ENCODE measurements at regions not wholly inside any gene's neighbourhood (a gene's known extent, or its start where the extent isn't known, plus 50 kb on each side); places are given as distances from the start of the nearest gene placed in this dataset.

DNA sequence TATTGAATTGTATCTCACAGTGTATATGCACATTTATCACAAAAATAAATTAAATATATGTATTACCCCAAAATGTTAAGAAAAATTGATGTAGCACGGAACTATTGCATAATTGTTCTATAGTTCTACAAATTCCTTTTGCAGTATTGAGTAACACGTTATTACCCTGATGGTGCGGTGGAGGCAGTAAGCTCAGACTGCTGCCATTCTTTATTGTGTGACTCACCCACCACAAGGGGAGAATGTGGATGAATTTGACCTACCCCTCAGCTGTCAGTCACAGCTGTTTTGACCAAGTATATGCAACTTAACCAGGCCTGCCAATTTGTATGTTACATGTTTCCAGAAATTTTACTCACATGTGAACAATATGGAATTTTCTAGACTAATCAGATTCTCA lies 506.6 kb downstream of the SH3BGRL start:
- Histone ChIP-seq H3K9me3 (ENCODE audit: control insufficient read depth, insufficient read depth, low read length) (no peaks in the 10 kb centered on the region), H3K4me3 (ENCODE audit: low read depth, low read length) (no peak overlapping the region), H3K27ac (ENCODE audit: low read depth, low read length) (no peak overlapping the region), H3K36me3 (ENCODE audit: control insufficient read depth, insufficient read depth, low read length) (no peaks in the 10 kb centered on the region), H3K4me1 (ENCODE audit: control insufficient read depth, insufficient read depth, low read length) (no peaks in the 10 kb centered on the region), H3K27me3 (ENCODE audit: control insufficient read depth, insufficient read depth, low read length) (no peaks in the 10 kb centered on the region)
- no CpG with 5 or more reads among the region's 3 CpGs for WGBS (ENCODE audit: insufficient coverage)
- DNase-seq (ENCODE audit: low read depth in 4 of 6, low spot score in 6 of 6) = no peak

DNA sequence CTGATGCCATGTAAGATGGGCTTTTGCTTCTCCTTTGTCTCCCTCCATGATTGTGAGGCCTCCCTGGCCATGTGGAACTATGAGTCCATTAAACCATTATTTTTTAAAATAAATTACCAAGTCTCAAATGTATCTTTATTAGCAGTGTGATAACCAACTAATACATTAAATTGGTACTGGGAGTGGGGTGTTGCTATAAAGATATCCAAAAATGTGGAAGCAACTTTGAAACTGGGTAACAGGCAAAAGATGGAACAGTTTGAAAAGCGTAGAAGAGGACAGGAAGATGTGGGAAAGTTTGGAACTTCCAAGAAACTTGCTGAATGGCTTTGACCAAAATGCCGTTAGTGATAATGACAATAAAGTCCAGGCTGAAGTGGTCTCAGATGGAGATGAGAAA lies 526.7 kb downstream of the SH3BGRL start:
- Histone ChIP-seq H3K4me3 (ENCODE audit: low read depth, low read length) (no peak overlapping the region), H3K27me3 (ENCODE audit: control insufficient read depth, insufficient read depth, low read length) (no peaks in the 10 kb centered on the region), H3K9me3 (ENCODE audit: control insufficient read depth, insufficient read depth, low read length) (peaks cover 13% of the 10 kb centered on the region), H3K36me3 (ENCODE audit: control insufficient read depth, insufficient read depth, low read length) (no peaks in the 10 kb centered on the region), H3K27ac (ENCODE audit: low read depth, low read length) (no peak overlapping the region), H3K4me1 (ENCODE audit: control insufficient read depth, insufficient read depth, low read length) (no peaks in the 10 kb centered on the region)
- WGBS (ENCODE audit: insufficient coverage) = 88% methylated on average over 2 of the region's 2 CpGs
- DNase-seq (ENCODE audit: low read depth in 4 of 6, low spot score in 6 of 6) = no peak

- no peaks in the 10 kb centered on the region for H3K36me3 ChIP-seq (ENCODE audit: control insufficient read depth, insufficient read depth, low read length)
- 55% methylated on average over 3 of the region's 4 CpGs for WGBS (ENCODE audit: insufficient coverage)
- no peaks in the 10 kb centered on the region for H3K27me3 ChIP-seq (ENCODE audit: control insufficient read depth, insufficient read depth, low read length)
- no peak overlapping the region for H3K27ac ChIP-seq (ENCODE audit: low read depth, low read length)
- no peaks in the 10 kb centered on the region for H3K4me1 ChIP-seq (ENCODE audit: control insufficient read depth, insufficient read depth, low read length)
- no peak for DNase-seq (ENCODE audit: low read depth in 4 of 6, low spot score in 6 of 6)
- H3K9me3 ChIP-seq (ENCODE audit: control insufficient read depth, insufficient read depth, low read length) = peaks cover 14% of the 10 kb centered on the region
- no peak overlapping the region for H3K4me3 ChIP-seq (ENCODE audit: low read depth, low read length)
These were observed 527.4 kb downstream of the SH3BGRL start for GRCh38 chrX:81729269-81729777.

DNA sequence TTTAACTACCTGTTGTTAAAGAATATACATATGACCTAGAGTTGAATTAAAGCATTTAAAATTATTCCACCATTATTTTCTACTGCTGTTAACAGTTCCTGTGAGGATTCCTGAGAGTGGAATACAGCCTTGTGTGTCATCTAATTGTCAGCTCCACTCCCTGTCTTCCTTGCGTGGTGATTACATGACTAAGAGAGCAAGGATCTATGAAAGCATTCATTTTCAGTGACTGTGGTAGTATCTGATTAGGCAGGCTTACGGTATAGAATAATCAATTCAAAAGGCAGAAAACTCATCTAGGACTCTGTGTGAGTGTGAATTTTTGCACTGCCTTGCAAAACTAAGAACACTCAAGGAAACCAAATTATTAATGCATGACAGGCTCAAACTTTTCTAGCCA lies 577.8 kb downstream of the SH3BGRL start:
- H3K36me3 ChIP-seq (ENCODE audit: control insufficient read depth, insufficient read depth, low read length) = no peaks in the 10 kb centered on the region
- WGBS (ENCODE audit: insufficient coverage) = no CpG with 5 or more reads among the region's 2 CpGs
- peaks cover 4% of the 10 kb centered on the region for H3K9me3 ChIP-seq (ENCODE audit: control insufficient read depth, insufficient read depth, low read length)
- H3K27me3 ChIP-seq (ENCODE audit: control insufficient read depth, insufficient read depth, low read length) = no peaks in the 10 kb centered on the region
- H3K27ac ChIP-seq (ENCODE audit: low read depth, low read length) = no peak overlapping the region
- DNase-seq (ENCODE audit: low read depth in 4 of 6, low spot score in 6 of 6) = no peak
- H3K4me1 ChIP-seq (ENCODE audit: control insufficient read depth, insufficient read depth, low read length) = no peaks in the 10 kb centered on the region
- H3K4me3 ChIP-seq (ENCODE audit: low read depth, low read length) = no peak overlapping the region

DNA sequence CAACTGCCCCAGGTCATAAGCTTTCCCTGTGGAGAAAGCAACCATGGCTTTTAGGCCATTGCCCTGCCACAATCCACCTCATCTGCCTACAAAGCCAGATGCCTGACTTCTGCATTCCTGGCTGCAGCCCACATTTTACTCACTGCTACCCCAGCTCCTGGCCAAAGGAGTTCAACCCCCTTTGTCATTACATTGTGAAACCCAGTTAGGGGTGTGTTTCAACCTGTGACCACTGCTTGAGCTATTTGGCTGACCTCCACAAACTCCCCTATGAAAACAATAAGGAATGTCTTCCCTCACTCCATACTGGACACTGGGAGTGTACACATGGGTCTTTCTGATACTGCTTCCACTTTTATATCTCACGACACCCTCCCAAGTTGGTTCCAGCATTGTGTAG lies 589.2 kb downstream of the SH3BGRL start:
- Histone ChIP-seq H3K4me1 (ENCODE audit: control insufficient read depth, insufficient read depth, low read length) (no peaks in the 10 kb centered on the region), H3K4me3 (ENCODE audit: low read depth, low read length) (no peak overlapping the region), H3K9me3 (ENCODE audit: control insufficient read depth, insufficient read depth, low read length) (peaks cover 3% of the 10 kb centered on the region)

More for the DNA sequence above, 589.2 kb downstream of the SH3BGRL start:
- H3K36me3 ChIP-seq (ENCODE audit: control insufficient read depth, insufficient read depth, low read length) = no peaks in the 10 kb centered on the region
- no peak overlapping the region for H3K27ac ChIP-seq (ENCODE audit: low read depth, low read length)
- no CpG with 5 or more reads among the region's 1 CpG for WGBS (ENCODE audit: insufficient coverage)
- no peaks in the 10 kb centered on the region for H3K27me3 ChIP-seq (ENCODE audit: control insufficient read depth, insufficient read depth, low read length)
- no peak for DNase-seq (ENCODE audit: low read depth in 4 of 6, low spot score in 6 of 6)
